ENCODE measurements at regions not wholly inside any gene's neighbourhood (a gene's known extent, or its start where the extent isn't known, plus 50 kb on each side); places are given as distances from the start of the nearest gene placed in this dataset.

DNA sequence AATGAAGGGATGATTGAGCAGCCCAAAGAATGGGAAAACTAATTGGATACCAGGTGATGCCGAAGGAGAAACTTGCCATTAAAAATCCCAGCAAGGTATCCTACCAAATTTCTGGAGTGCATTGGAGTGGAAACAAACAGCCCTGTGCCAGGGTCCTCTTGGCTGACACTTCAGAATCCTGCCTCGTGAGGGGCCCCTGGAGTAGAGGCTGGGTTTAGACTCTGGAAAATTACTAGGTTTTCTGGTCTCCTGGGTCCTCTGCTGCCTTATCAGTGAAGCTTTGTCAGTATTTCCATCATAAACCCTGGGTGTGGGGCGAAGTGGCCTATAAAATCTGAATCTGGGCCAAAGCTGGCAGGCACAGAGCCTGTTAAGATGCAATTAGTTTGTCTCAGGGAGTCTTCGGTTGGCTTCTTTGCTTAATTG is 289.2 kb upstream of the USP24 start:
- H3K4me1 ChIP-seq (ENCODE audit: control insufficient read depth, insufficient read depth, low read length) = no peaks in the 10 kb centered on the region
- no peak overlapping the region for H3K4me3 ChIP-seq (ENCODE audit: low read length)
- 86 to 89% methylated on average over 3 to 4 of the region's 4 CpGs for WGBS, 2 experiments (ENCODE audit: insufficient coverage in 1 of 2, insufficient read length in 1 of 2)
- H3K27me3 ChIP-seq (ENCODE audit: control insufficient read depth, insufficient read depth, low read length, poor library complexity, severe bottlenecking) = peaks cover 21% of the 10 kb centered on the region
- H3K27ac ChIP-seq (ENCODE audit: low read depth, low read length) = no peak overlapping the region
- H3K27me3 Mint-ChIP-seq (ENCODE audit: insufficient read depth) = peaks cover 18% of the 10 kb centered on the region
- no peaks in the 10 kb centered on the region for H3K9me3 ChIP-seq (ENCODE audit: control insufficient read depth, low read length)
- no peaks in the 10 kb centered on the region for H3K36me3 Mint-ChIP-seq (ENCODE audit: low read depth)
- DNase-seq = no peak
- H3K4me1 Mint-ChIP-seq = no peaks in the 10 kb centered on the region
- H3K36me3 ChIP-seq (ENCODE audit: control insufficient read depth, insufficient read depth, low read length) = no peaks in the 10 kb centered on the region
- H3K9me3 Mint-ChIP-seq = no peaks in the 10 kb centered on the region
- H3K27ac Mint-ChIP-seq = no peak overlapping the region
- no peak overlapping the region for H3K4me3 Mint-ChIP-seq
- TF ChIP-seq, protein P1, sequence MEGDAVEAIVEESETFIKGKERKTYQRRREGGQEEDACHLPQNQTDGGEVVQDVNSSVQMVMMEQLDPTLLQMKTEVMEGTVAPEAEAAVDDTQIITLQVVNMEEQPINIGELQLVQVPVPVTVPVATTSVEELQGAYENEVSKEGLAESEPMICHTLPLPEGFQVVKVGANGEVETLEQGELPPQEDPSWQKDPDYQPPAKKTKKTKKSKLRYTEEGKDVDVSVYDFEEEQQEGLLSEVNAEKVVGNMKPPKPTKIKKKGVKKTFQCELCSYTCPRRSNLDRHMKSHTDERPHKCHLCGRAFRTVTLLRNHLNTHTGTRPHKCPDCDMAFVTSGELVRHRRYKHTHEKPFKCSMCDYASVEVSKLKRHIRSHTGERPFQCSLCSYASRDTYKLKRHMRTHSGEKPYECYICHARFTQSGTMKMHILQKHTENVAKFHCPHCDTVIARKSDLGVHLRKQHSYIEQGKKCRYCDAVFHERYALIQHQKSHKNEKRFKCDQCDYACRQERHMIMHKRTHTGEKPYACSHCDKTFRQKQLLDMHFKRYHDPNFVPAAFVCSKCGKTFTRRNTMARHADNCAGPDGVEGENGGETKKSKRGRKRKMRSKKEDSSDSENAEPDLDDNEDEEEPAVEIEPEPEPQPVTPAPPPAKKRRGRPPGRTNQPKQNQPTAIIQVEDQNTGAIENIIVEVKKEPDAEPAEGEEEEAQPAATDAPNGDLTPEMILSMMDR (conservative IDR thresholded peaks at IDR 0.05) = no peak
- no peak overlapping the region for H3K9ac ChIP-seq (ENCODE audit: extremely low read depth, low read length, poor library complexity, severe bottlenecking)

DNA sequence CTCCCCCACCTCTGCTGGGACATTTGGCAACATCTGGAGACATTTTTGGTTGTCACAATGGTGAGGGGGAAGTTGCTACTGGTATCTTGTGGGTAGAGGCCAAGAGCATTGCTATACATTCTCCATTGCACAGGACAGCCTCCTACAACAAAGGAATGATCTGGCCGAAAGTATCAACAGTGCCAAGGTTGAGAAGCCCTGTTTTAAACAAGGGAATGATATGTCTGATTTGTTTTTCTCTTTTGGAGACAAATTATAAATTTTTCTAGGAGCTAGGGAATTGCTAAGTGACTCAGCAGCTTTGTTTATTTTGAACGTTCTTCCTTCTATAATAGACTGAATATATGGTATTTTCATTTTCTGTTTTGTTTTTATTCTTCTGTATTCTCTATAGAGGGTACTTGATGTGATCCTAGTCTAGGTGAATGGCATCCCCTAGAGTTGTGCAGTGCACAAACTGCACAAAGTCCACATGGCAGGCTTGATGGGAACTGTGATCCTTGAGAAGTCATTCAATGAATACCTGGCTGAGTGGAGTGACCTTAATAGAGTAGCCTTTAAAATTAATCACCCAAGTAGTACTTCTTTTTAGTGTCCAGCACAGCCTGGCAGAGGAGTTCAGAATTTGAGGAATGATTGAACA is 288.6 kb upstream of the USP24 start:
- Mint-ChIP-seq H3K27me3 (ENCODE audit: insufficient read depth) (peaks cover 19% of the 10 kb centered on the region), H3K36me3 (ENCODE audit: low read depth) (no peaks in the 10 kb centered on the region)
- no peak overlapping the region for H3K27ac ChIP-seq (ENCODE audit: low read depth, low read length)

DNA sequence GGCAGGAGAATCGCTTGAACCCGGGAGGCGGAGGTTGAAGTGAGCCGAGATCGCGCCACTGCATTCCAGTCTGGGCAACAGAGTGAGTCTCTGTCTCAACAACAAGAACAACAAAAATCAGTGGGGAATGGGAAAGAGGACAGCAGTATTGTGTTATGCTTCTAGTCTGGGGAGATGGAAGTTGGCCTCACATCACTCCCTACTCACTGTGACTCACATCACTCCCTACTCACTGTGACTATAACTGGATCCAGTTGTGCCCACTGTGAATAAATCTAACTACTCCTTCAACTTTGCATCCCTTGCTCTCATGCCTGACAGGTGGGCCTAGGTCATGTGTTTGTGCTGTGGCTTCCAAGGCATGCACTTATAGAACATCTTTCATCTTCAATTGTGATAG is 285.4 kb upstream of the USP24 start:
- no peak overlapping the region for H3K9ac ChIP-seq (ENCODE audit: extremely low read depth, low read length, poor library complexity, severe bottlenecking)
- Mint-ChIP-seq H3K27me3 (ENCODE audit: insufficient read depth) (peaks cover 20% of the 10 kb centered on the region), H3K9me3 (no peaks in the 10 kb centered on the region), H3K4me1 (no peaks in the 10 kb centered on the region), H3K4me3 (no peak overlapping the region), H3K36me3 (ENCODE audit: low read depth) (no peaks in the 10 kb centered on the region), H3K27ac (no peak overlapping the region)
- H3K27me3 ChIP-seq (ENCODE audit: control insufficient read depth, insufficient read depth, low read length, poor library complexity, severe bottlenecking) = peaks cover 7% of the 10 kb centered on the region
- TF ChIP-seq, protein P1 (conservative IDR thresholded peaks at IDR 0.05) = no peak
- no peak overlapping the region for H3K27ac ChIP-seq (ENCODE audit: low read depth, low read length)
- no peaks in the 10 kb centered on the region for H3K36me3 ChIP-seq (ENCODE audit: control insufficient read depth, insufficient read depth, low read length)
- no peaks in the 10 kb centered on the region for H3K9me3 ChIP-seq (ENCODE audit: control insufficient read depth, low read length)
- no peaks in the 10 kb centered on the region for H3K4me1 ChIP-seq (ENCODE audit: control insufficient read depth, insufficient read depth, low read length)
- H3K4me3 ChIP-seq (ENCODE audit: low read length) = no peak overlapping the region
- WGBS, 2 experiments (ENCODE audit: insufficient coverage in 1 of 2, insufficient read length in 1 of 2) = 94% methylated on average over 6 of the region's 6 CpGs; no CpG with 5 or more reads in 1 of the 2 experiments
- no peak for DNase-seq

More for the DNA sequence above, 288.6 kb upstream of the USP24 start:
- no peaks in the 10 kb centered on the region for H3K4me1 ChIP-seq (ENCODE audit: control insufficient read depth, insufficient read depth, low read length)
- H3K9me3 Mint-ChIP-seq = no peaks in the 10 kb centered on the region
- no peaks in the 10 kb centered on the region for H3K4me1 Mint-ChIP-seq
- H3K9me3 ChIP-seq (ENCODE audit: control insufficient read depth, low read length) = no peaks in the 10 kb centered on the region
- peaks cover 21% of the 10 kb centered on the region for H3K27me3 ChIP-seq (ENCODE audit: control insufficient read depth, insufficient read depth, low read length, poor library complexity, severe bottlenecking)
- TF ChIP-seq, protein P1 (conservative IDR thresholded peaks at IDR 0.05) = no peak
- H3K9ac ChIP-seq (ENCODE audit: extremely low read depth, low read length, poor library complexity, severe bottlenecking) = no peak overlapping the region
- no peak overlapping the region for H3K4me3 ChIP-seq (ENCODE audit: low read length)
- no peak overlapping the region for H3K4me3 Mint-ChIP-seq
- no peaks in the 10 kb centered on the region for H3K36me3 ChIP-seq (ENCODE audit: control insufficient read depth, insufficient read depth, low read length)
- 90% methylated on average over 1 of the region's 2 CpGs; no CpG with 5 or more reads in 1 of the 2 experiments for WGBS, 2 experiments (ENCODE audit: insufficient coverage in 1 of 2, insufficient read length in 1 of 2)
- H3K27ac Mint-ChIP-seq = no peak overlapping the region
- DNase-seq = no peak

Measured in endodermal cell (in vitro differentiated cells).